ENCODE measurements at regions not wholly inside any gene's neighbourhood (a gene's known extent, or its start where the extent isn't known, plus 50 kb on each side); places are given as distances from the start of the nearest gene placed in this dataset.

GRCh38 chr1:30511991-30512913 lies 211.1 kb downstream of the MATN1 start:
- no peak for DNase-seq

DNA sequence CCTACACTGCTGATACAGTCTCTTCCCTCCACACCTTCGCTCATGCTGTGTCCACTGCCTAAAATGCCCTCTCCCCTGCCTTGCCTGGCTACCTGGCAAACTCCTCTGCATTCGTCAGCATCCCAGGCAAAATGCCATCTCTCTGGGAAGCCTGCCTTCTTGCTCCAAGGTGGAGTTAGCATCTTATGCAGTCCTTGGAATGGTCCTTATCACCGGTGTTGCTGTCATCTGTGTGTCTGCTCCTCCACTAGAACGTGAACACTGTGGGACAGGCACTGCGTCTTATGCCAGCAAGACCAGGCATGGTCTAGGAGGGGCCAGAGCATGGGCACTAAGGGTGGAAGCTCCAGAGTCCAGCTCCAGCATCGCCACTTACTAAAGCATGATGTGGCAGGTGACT lies 211.8 kb downstream of the MATN1 start:
- no peak for DNase-seq

GRCh38 chr1:30511106-30511505 lies 212.3 kb downstream of the MATN1 start:
- no peak for DNase-seq

DNA sequence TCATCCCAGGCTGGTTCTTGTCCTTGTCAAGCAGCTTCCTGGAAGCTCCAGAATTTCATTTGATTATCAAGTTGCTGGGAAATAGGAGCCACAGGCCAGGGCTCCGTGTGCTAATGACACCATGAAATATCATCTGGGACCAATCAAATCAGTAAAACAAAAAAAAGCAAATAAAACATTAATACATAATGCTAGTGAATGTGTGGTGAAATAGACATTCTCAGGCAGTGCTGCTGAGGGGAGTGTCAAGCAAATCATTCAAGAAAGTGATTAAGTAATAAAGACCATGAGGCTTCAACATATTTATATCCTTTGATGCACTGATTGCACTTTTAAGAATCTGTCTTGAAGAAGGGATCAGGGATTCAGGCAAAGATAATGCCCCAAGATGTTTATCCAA lies 213.7 kb downstream of the MATN1 start:
- no peak for DNase-seq

DNA sequence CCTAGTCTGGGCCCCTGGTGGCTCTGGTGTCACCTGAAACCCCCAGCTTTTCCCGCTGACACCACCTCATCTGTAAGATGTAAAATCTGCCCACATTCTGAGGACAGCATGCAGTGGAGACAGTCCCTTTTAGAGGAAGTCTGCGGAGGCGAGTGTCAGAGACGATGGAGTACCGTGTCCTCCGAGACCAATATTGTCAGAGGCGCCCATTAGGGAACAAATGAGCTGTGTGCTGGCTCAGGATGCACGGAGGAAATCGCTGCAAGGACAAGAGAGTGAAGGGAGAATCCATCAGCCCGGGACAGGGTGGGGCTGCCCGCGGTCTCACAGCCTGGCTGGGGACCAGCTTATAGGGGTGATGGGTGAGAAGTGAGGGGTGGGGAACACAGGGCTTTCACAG lies 214.8 kb downstream of the MATN1 start:
- DNase-seq: no peak

- no peak for DNase-seq
Observed at GRCh38 chr1:30508175-30508448, 215.3 kb downstream of the MATN1 start.

GRCh38 chr1:30507401-30508174 lies 215.8 kb downstream of the MATN1 start:
- DNase-seq: no peak

- DNase-seq: no peak
Observed at GRCh38 chr1:30507016-30507312, 216.4 kb downstream of the MATN1 start.

DNA sequence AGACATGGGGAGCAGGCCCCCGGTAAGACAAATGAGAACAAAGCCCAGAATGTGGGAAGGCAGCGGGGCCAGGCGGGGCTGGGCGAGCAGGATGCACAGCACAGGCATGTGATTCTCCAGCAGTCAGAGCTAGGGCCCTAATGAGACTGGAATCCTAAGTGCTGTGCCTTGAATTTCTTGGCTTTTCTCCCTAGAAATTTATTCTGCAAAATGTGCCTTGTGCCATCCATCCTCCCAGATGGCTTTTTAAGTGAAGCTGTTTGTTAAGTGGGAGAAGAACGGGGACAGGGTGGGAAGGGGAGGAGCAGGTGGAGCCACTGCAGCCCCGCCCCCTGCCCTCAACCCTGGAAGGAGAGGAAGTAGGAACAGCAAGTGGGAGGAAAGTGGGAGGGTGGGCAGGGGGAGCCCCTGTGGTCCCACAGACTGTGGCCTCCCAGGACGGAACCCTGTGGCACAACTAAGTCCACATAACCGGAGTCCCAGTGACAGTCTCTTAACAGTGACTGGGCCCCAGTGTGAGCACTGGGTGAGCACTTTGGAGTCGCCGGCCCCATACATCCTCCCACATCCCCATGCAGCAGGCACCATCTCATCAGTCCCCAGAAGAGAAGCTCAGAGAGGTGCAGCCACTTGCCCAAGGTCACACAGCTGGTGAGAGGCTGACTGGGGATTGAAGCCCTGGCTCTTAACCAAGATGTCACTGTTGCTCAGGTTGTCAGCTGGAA lies 216.9 kb downstream of the MATN1 start:
- no peak for DNase-seq

GRCh38 chr1:30505853-30506252 lies 217.5 kb downstream of the MATN1 start:
- DNase-seq: no peak

- DNase-seq: no peak
Observed at GRCh38 chr1:30492451-30492850, 230.9 kb downstream of the MATN1 start.

- DNase-seq: no peak
Observed at GRCh38 chr1:30491831-30492230, 231.6 kb downstream of the MATN1 start.

- DNase-seq: no peak
Observed at GRCh38 chr1:30490554-30491053, 232.8 kb downstream of the MATN1 start.

GRCh38 chr1:30489737-30490389 lies 233.5 kb downstream of the MATN1 start:
- no peak for DNase-seq

GRCh38 chr1:30488324-30488913 lies 235.0 kb downstream of the MATN1 start:
- no peak for DNase-seq

- DNase-seq: no peak
Observed at GRCh38 chr1:30487042-30487441, 236.3 kb downstream of the MATN1 start.

DNA sequence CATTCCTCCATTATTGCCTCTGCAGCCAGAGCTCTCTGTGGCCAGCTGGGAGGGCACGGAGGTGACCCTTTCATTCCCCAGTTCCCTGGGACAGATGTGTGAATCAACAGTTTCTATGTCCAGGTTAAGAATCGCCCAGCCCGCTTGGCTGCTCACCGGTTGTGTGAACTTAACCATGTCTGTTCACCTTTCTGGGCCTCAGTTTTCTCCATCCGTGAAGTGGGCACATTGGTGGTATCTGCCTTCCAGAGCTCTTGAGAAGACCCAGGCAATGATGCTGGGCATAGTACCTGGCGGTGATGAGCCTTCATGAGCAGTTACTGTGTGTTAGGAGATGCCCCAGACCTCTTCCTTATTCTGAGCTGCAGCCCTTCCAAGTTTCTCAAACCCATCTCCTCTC lies 238.3 kb downstream of the MATN1 start:
- no peak for DNase-seq

- no peak for DNase-seq
Observed at GRCh38 chr1:30484668-30485067, 238.7 kb downstream of the MATN1 start.

DNA sequence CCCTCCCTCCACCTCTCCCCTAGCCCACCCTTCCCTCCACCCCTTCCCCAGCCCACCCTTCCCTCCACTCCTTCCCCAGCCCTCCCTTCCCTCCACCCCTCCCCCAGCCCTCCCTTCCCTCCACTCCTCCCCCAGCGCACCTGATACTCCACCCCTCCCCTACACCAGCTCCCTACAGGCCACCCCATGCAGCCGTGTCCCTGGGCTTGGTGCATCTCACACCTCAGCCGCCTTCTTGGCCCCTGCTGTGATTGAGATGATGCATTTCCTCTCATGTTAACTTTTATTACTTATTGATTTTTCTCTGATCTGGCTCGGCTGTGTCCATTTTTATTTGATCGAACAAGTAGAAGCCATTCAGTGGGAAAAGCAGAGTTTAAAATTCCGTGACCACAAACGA lies 243.8 kb downstream of the MATN1 start:
- DNase-seq: no peak

DNA sequence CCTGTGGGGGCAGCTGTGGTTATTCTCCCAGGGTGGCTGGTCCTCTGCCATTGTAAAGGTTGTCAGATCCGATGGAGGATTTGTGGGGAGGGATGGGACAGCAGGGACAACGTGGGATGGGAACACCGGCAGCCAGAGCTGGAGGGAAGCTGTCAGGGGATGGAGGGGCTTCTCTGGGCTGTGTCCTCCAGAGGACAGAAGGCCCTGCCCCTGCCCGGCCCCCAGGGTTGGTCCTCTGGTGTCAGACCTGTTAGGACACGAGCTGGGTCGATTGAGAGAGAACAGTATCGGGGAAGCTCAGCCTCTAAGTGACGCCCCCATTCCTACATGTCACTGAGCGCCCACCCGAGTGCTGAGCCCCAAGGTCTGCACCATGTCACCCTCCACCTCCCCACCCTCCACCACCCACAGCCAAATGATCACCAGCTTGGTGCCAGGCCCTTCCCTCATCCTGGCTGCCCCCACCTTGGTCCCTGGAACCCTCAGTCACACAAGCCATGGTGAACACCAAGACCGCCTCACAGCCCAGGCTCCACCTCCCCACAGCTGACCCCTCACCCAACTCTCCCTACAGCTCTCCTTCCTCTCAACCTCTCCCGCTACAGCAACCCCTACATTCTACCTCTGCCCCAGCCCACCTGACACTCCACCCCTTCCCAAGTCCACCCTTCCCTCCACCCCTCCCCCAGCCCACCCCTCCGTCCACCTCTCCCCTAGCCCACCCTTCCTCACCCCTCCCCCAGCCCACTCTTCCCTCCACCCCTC lies 244.4 kb downstream of the MATN1 start:
- DNase-seq: no peak

DNA sequence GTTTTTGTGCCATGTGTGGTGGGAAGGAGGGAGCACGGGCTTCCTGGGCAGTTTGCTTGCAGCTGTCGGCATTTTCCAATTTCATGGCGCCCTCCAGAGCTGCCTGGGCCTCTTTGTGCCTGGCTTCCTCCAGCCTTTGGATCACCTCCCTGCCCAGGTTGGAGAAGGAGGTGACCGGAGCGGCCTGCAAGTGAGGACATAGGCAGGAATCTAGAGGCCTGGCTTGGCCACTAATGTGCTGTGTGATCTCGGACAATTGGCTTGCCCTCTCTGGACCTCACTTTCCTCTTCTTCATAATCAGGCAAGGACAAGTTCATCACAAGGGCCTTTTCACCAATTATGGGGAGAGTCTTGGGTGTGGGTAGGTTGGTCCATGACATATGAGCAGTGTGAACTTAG lies 245.1 kb downstream of the MATN1 start:
- no peak for DNase-seq

DNA sequence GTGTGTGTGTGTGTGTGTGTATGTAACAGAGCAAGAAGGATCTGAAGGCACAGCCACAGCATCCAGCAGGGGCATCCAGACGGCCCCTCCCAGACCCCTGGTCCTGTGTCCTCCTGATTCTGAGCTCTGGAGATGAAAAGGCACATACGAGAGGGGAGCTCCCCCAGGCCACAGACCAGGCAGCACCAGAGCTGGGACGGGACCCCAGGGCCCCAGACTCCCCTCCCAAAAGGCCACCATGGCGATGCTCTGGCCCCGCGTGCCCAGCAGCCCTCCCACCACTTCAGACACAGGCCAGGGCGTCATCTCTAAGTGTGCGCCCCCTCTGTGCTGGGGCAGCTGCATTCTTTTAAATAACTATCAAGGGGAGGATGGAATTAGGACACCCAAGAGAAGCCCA lies 245.8 kb downstream of the MATN1 start:
- DNase-seq: no peak
